ENCODE measurements at regions not wholly inside any gene's neighbourhood (a gene's known extent, or its start where the extent isn't known, plus 50 kb on each side); places are given as distances from the start of the nearest gene placed in this dataset.

GRCh38 chr3:152209060-152209459, 59.7 kb upstream of the MBNL1 start:
- TF ChIP-seq CTCF (IDR thresholded peaks at IDR 0.05) (no peak), GRHL2 (CRISPR knock-in tag; IDR thresholded peaks at IDR 0.05; ENCODE audit: insufficient replicate concordance, severe bottlenecking) (no peak), ZNF416 (CRISPR knock-in tag; IDR thresholded peaks at IDR 0.05) (no peak), USF2 (CRISPR knock-in tag; IDR thresholded peaks at IDR 0.05) (no peak), CREM (CRISPR knock-in tag; IDR thresholded peaks at IDR 0.05) (no peak), E2F4 (CRISPR knock-in tag; IDR thresholded peaks at IDR 0.05; ENCODE audit: borderline replicate concordance, low read depth) (no peak), ATF3 (CRISPR knock-in tag; conservative IDR thresholded peaks at IDR 0.05) (no peak), JUN (CRISPR knock-in tag; IDR thresholded peaks at IDR 0.05) (no peak), ZBTB43 (CRISPR knock-in tag; IDR thresholded peaks at IDR 0.05) (no peak), TP53 (CRISPR knock-in tag; IDR thresholded peaks at IDR 0.05) (no peak), SMAD3 (CRISPR knock-in tag; IDR thresholded peaks at IDR 0.05; ENCODE audit: borderline replicate concordance) (no peak)
